ENCODE measurements at regions not wholly inside any gene's neighbourhood (a gene's known extent, or its start where the extent isn't known, plus 50 kb on each side); places are given as distances from the start of the nearest gene placed in this dataset.
A peak's percentile ranks its signal among the peaks of the same experiment; 100 is the strongest.

GRCh38 chr7:26520483-26520882, 228.8 kb downstream of the SNX10 start:
- no peak for DNase-seq

- DNase-seq: no peak
Measured at GRCh38 chr7:26522633-26523032, 231.0 kb downstream of the SNX10 start.

- peak; percentile 81 for DNase-seq
Measured at GRCh38 chr7:26525398-26526264, 234.0 kb downstream of the SNX10 start.

- DNase-seq: no peak
Measured at GRCh38 chr7:26526265-26526587, 234.6 kb downstream of the SNX10 start.

GRCh38 chr7:26531926-26532325, 240.3 kb downstream of the SNX10 start:
- DNase-seq: no peak

- DNase-seq: no peak
Measured at GRCh38 chr7:26532471-26532870, 240.8 kb downstream of the SNX10 start.

GRCh38 chr7:26533217-26533616, 241.6 kb downstream of the SNX10 start:
- DNase-seq: no peak

- DNase-seq: peak; percentile 67
Measured at GRCh38 chr7:26534649-26535482, 243.2 kb downstream of the SNX10 start.

GRCh38 chr7:26535483-26536007, 243.9 kb downstream of the SNX10 start:
- DNase-seq: no peak

GRCh38 chr7:26538216-26538615, 246.6 kb downstream of the SNX10 start:
- DNase-seq: no peak

GRCh38 chr7:26538689-26539088, 247.0 kb downstream of the SNX10 start:
- DNase-seq: peak; percentile 43

GRCh38 chr7:26543340-26543739, 251.7 kb downstream of the SNX10 start:
- DNase-seq: no peak

GRCh38 chr7:26543951-26544350, 252.3 kb downstream of the SNX10 start:
- no peak for DNase-seq

GRCh38 chr7:26546508-26547053, 254.9 kb downstream of the SNX10 start:
- DNase-seq: no peak

GRCh38 chr7:26547156-26547555, 255.5 kb downstream of the SNX10 start:
- DNase-seq: no peak

- DNase-seq: peak; percentile 45
Measured at GRCh38 chr7:26549281-26549944, 257.8 kb downstream of the SNX10 start.

- no peak for DNase-seq
Measured at GRCh38 chr7:26550492-26550891, 258.8 kb downstream of the SNX10 start.

- no peak for DNase-seq
Measured at GRCh38 chr7:26551740-26552139, 260.1 kb downstream of the SNX10 start.

GRCh38 chr7:26553128-26553527, 261.5 kb downstream of the SNX10 start:
- DNase-seq: no peak

GRCh38 chr7:26553582-26553981, 261.9 kb downstream of the SNX10 start:
- DNase-seq: no peak

GRCh38 chr7:26554952-26555351, 263.3 kb downstream of the SNX10 start:
- no peak for DNase-seq

- no peak for DNase-seq
Measured at GRCh38 chr7:26556061-26556881, 264.6 kb downstream of the SNX10 start.

Data from NCI-H774 (cell line).